Lower lobe of right lung (tissue), 2 donors: ENCODE measurements at regions not wholly inside any gene's neighbourhood (a gene's known extent, or its start where the extent isn't known, plus 50 kb on each side); places are given as distances from the start of the nearest gene placed in this dataset.
A peak's percentile ranks its signal among the peaks of the same experiment; 100 is the strongest.

ENCODE experiments used
- ATAC-seq, 2 donors: fragments of 200-7000 bp; cut with Tn5 transposase; one replicate each; pipeline ENCODE4 v1.9.1; 2020 to 2022; ENCODE audit warnings: mild to moderate bottlenecking in 2 of 2, moderate library complexity in 2 of 2
- DNase-seq: peaks from one replicate; pipeline ENCODE4 v3.0.0-alpha.2; 2020
- H3K27ac ChIP-seq: fragments of 200-600 bp; one replicate; pipeline ENCODE4 v1.8.0; 2022
- H3K27me3 ChIP-seq: fragments of 200-600 bp; one replicate; pipeline ENCODE4 v1.8.0; 2022; ENCODE audit warnings: low read depth
- H3K36me3 ChIP-seq: fragments of 200-600 bp; one replicate; pipeline ENCODE4 v1.8.0; 2022; ENCODE audit warnings: mild to moderate bottlenecking
- H3K4me1 ChIP-seq: fragments of 200-600 bp; one replicate; pipeline ENCODE4 v1.8.0; 2022
- H3K4me3 ChIP-seq: fragments of 200-600 bp; one replicate; pipeline ENCODE4 v1.8.0; 2022; ENCODE audit warnings: mild to moderate bottlenecking
- H3K9me3 ChIP-seq: fragments of 200-600 bp; one replicate; pipeline ENCODE4 v1.8.0; 2022
- CTCF ChIP-seq: fragments of 200-600 bp; IDR thresholded peaks from one replicate; pipeline ENCODE4 v1.8.0; 2022; ENCODE audit warnings: antibody characterized with exemption, mild to moderate bottlenecking
- intact Hi-C: fragments of 100-400 bp; cut with DNase I; formaldehyde crosslinking; loops from one replicate; pipeline ENCODE4 v1.11.0; 2022
- donor health status: DM: no; HTN: yes; CAD: no; lungs with severe emphysema.

GRCh38 chr4:187433141-187433540 lies 562.4 kb upstream of the ZFP42 start:
- Histone ChIP-seq H3K27ac (no peak overlapping the region), H3K4me3 (no peak overlapping the region), H3K27me3 (no peaks in the 10 kb centered on the region), H3K4me1 (no peaks in the 10 kb centered on the region), H3K9me3 (no peaks in the 10 kb centered on the region), H3K36me3 (no peaks in the 10 kb centered on the region)
- ATAC-seq (no peak), DNase-seq (no peak)
- intact Hi-C loops, result no loop called here
- TF ChIP-seq CTCF, result no peak

- H3K36me3 ChIP-seq, result no peaks in the 10 kb centered on the region
- intact Hi-C loops, result no loop called here
- no peaks in the 10 kb centered on the region for H3K27me3 ChIP-seq
- no peaks in the 10 kb centered on the region for H3K4me1 ChIP-seq
- H3K9me3 ChIP-seq, result no peaks in the 10 kb centered on the region
- no peak overlapping the region for H3K27ac ChIP-seq
- no peak for ATAC-seq
- no peak overlapping the region for H3K4me3 ChIP-seq
- DNase-seq, result no peak
- no peak for TF ChIP-seq CTCF
These were observed 559.3 kb upstream of the ZFP42 start for GRCh38 chr4:187436251-187436650.

- intact Hi-C loops, result no loop called here
- TF ChIP-seq CTCF, result no peak
These were observed 551.5 kb upstream of the ZFP42 start for GRCh38 chr4:187444061-187444460.

GRCh38 chr4:187449702-187450101 lies 545.9 kb upstream of the ZFP42 start:
- Histone ChIP-seq H3K4me3 (no peak overlapping the region), H3K4me1 (no peaks in the 10 kb centered on the region), H3K9me3 (no peaks in the 10 kb centered on the region), H3K27ac (no peak overlapping the region), H3K27me3 (no peaks in the 10 kb centered on the region), H3K36me3 (no peaks in the 10 kb centered on the region)
- intact Hi-C loops, result no loop called here
- TF ChIP-seq CTCF, result no peak
- DNase-seq (no peak), ATAC-seq (peak in 1 of 2 donors; percentile 34)

More at GRCh38 chr4:187444061-187444460, 551.5 kb upstream of the ZFP42 start:
- Histone ChIP-seq H3K36me3 (no peaks in the 10 kb centered on the region), H3K4me3 (no peak overlapping the region), H3K9me3 (no peaks in the 10 kb centered on the region), H3K27me3 (no peaks in the 10 kb centered on the region), H3K27ac (no peak overlapping the region), H3K4me1 (no peaks in the 10 kb centered on the region)
- ATAC-seq (no peak), DNase-seq (no peak)

- ATAC-seq (no peak), DNase-seq (no peak)
- TF ChIP-seq CTCF, result no peak
- Histone ChIP-seq H3K4me3 (no peak overlapping the region), H3K36me3 (no peaks in the 10 kb centered on the region), H3K27me3 (no peaks in the 10 kb centered on the region), H3K27ac (no peak overlapping the region), H3K9me3 (no peaks in the 10 kb centered on the region), H3K4me1 (no peaks in the 10 kb centered on the region)
- intact Hi-C loops, result no loop called here
These were observed 543.8 kb upstream of the ZFP42 start for GRCh38 chr4:187451776-187452175.

GRCh38 chr4:187460016-187460415 lies 535.6 kb upstream of the ZFP42 start:
- intact Hi-C loops, result no loop called here
- H3K36me3 ChIP-seq, result no peaks in the 10 kb centered on the region
- no peak for DNase-seq
- no peaks in the 10 kb centered on the region for H3K27me3 ChIP-seq
- H3K27ac ChIP-seq, result no peak overlapping the region
- H3K4me1 ChIP-seq, result no peaks in the 10 kb centered on the region
- H3K9me3 ChIP-seq, result no peaks in the 10 kb centered on the region
- no peak for ATAC-seq
- H3K4me3 ChIP-seq, result no peak overlapping the region
- no peak for TF ChIP-seq CTCF
